K562 (cell line): ENCODE measurements at regions not wholly inside any gene's neighbourhood (a gene's known extent, or its start where the extent isn't known, plus 50 kb on each side); places are given as distances from the start of the nearest gene placed in this dataset.

ENCODE experiments used
- ATAC-seq: fragments of 200-7000 bp; cut with Tn5 transposase; 3 replicates; pipeline ENCODE4 v1.9.1; 2020; ENCODE audit warnings: moderate library complexity
- BruUV-seq: library from RNA; stranded (reverse); fragments of 400-500 nt; replicated peaks from 2 replicates; lab custom pipeline; 2021; lab: Mats Ljungman, UMichigan
- CTCF ChIA-PET: fragments of 300-600 bp; formaldehyde crosslinking; extraction: SDS; loops from one replicate; lab custom pipeline; 2021; ENCODE audit warnings: low intra/inter-chr PET ratio; lab: Yijun Ruan, JAX
- POLR2A ChIA-PET: fragments of 300-600, 350-650 bp; sonication (Branson Sonifier 250); formaldehyde crosslinking; extraction: SDS; loops from one replicate; lab custom pipeline; 2021; ENCODE audit warnings: antibody characterized with exemption, inconsistent platforms; lab: Yijun Ruan, JAX
- DNase-seq, 4 experiments: peaks; one replicate each; pipeline versions ENCODE4 v3.0.0 to v3.0.0-alpha.2; 2011 to 2018; ENCODE audit warnings: low spot score in 3 of 4, mixed read lengths in 3 of 4; ENCODE audit errors: extremely low read depth in 1 of 4
- FAIRE-seq: peaks from 2 replicates; lab custom pipeline; 2011; peaks lifted over from hg19 to GRCh38; lab: Jason Lieb, UNC
- H2AFZ ChIP-seq: 2 replicates; pipeline ENCODE4 v1.6.0; 2011; ENCODE audit warnings: low read depth, low read length, control low read depth, inconsistent platforms
- H3K27ac ChIP-seq: fragments of 200-600 bp; 3 replicates; pipeline ENCODE4 v1.8.0; 2011; ENCODE audit warnings: low read depth, mild to moderate bottlenecking, control low read depth, inconsistent platforms, low read length, moderate library complexity, mixed read lengths; ENCODE audit errors: extremely low read depth
- H3K27me3 ChIP-seq, 2 experiments: fragments of 300-600 bp in 1 of 2; 2 replicates in 1 of 2; 3 replicates in 1 of 2; pipeline versions ENCODE4 v1.6.0 to v1.8.0; 2011; ENCODE audit warnings: inconsistent platforms in 2 of 2, low read length in 2 of 2, mild to moderate bottlenecking in 1 of 2, mixed read lengths in 1 of 2, moderate library complexity in 1 of 2; ENCODE audit not compliant: control insufficient read depth in 2 of 2, insufficient read depth in 2 of 2
- H3K36me3 ChIP-seq: fragments of 300-600 bp; 3 replicates; pipeline ENCODE4 v1.8.0; 2011; ENCODE audit warnings: mild to moderate bottlenecking, low read length, inconsistent platforms; ENCODE audit not compliant: control insufficient read depth, insufficient read depth
- H3K4me1 ChIP-seq, 2 experiments: fragments of 200-600 bp in 1 of 2; replicated peaks in 1 of 2; 2 replicates in 1 of 2; 3 replicates in 1 of 2; pipeline versions ENCODE4 v1.5.1 to v1.8.0; 2011; ENCODE audit warnings: inconsistent platforms in 2 of 2, low read length in 2 of 2, mild to moderate bottlenecking in 1 of 2, mixed read lengths in 1 of 2, moderate library complexity in 1 of 2; ENCODE audit not compliant: control insufficient read depth in 2 of 2, insufficient read depth in 2 of 2
- H3K4me2 ChIP-seq: 2 replicates; pipeline ENCODE4 v1.6.1; 2011; ENCODE audit warnings: low read length, control low read depth, inconsistent platforms, mixed read lengths; ENCODE audit not compliant: insufficient read depth
- H3K4me3 ChIP-seq: fragments of 200-600 bp; sonication (generic), shearing (Covaris generic); 2 replicates; pipeline ENCODE4 v1.5.1; 2016; ENCODE audit warnings: control low read depth, inconsistent platforms
- H3K79me2 ChIP-seq: fragments of 200-600 bp; 3 replicates; pipeline ENCODE4 v1.8.0; 2011; ENCODE audit warnings: low read length, inconsistent platforms; ENCODE audit not compliant: control insufficient read depth, insufficient read depth
- H3K9ac ChIP-seq, 2 experiments: 2 replicates each; pipeline versions ENCODE4 v1.6.0 to v1.6.1; 2011; ENCODE audit warnings: low read depth in 2 of 2, low read length in 2 of 2, control low read depth in 1 of 2, inconsistent platforms in 1 of 2, mild to moderate bottlenecking in 1 of 2, mixed read lengths in 1 of 2; ENCODE audit not compliant: insufficient read depth in 1 of 2
- H3K9me1 ChIP-seq: one replicate; pipeline ENCODE4 v1.6.0; 2011; ENCODE audit warnings: inconsistent platforms, mild to moderate bottlenecking, low read length, moderate library complexity; ENCODE audit not compliant: control insufficient read depth, insufficient read depth
- H3K9me3 ChIP-seq: replicated peaks from 2 replicates; pipeline ENCODE4 v1.5.1; 2011; ENCODE audit warnings: low read depth, low read length, inconsistent platforms; ENCODE audit not compliant: control insufficient read depth, insufficient read depth
- H4K20me1 ChIP-seq: replicated peaks from 2 replicates; pipeline ENCODE4 v1.6.1; 2011; ENCODE audit warnings: low read length, inconsistent platforms, mixed read lengths; ENCODE audit not compliant: control insufficient read depth, insufficient read depth
- CSDE1 ChIP-seq, 2 experiments: fragments of 450-650 bp; IDR thresholded peaks; 2 replicates each; pipeline ENCODE4 v1.6.1; 2016; ENCODE audit warnings: mild to moderate bottlenecking in 1 of 2
- EWSR1 ChIP-seq: fragments of 450-650 bp; IDR thresholded peaks from 2 replicates; pipeline ENCODE4 v1.6.1; 2018; ENCODE audit warnings: borderline replicate concordance, mild to moderate bottlenecking, low read depth, moderate library complexity; ENCODE audit not compliant: partially characterized antibody
- HEY1 ChIP-seq: fragments of 250-450 bp; sonication (Bioruptor Pico); IDR thresholded peaks from 2 replicates; pipeline ENCODE4 v1.5.0; 2020; ENCODE audit warnings: mild to moderate bottlenecking, moderate library complexity, borderline replicate concordance
- NFE2L1 ChIP-seq: fragments of 450-650 bp; IDR thresholded peaks from 2 replicates; pipeline ENCODE4 v1.6.1; 2016; ENCODE audit warnings: missing genetic modification characterization, low read depth, mild to moderate bottlenecking, missing compliant biosample characterization, moderate library complexity, borderline replicate concordance
- NRF1 ChIP-seq, 2 experiments: fragments of 450-650 bp; IDR thresholded peaks in 1 of 2; conservative IDR thresholded peaks in 1 of 2; 2 replicates each; pipeline ENCODE4 v1.6.1; 2014; ENCODE audit warnings: mild to moderate bottlenecking in 2 of 2
- POLR2AphosphoS5 ChIP-seq: IDR thresholded peaks from 2 replicates; pipeline ENCODE4 v1.6.1; 2011; ENCODE audit warnings: mild to moderate bottlenecking, low read depth, low read length, moderate library complexity; ENCODE audit not compliant: control insufficient read depth, insufficient read depth
- RFX1 ChIP-seq: fragments of 450-650 bp; IDR thresholded peaks from 2 replicates; pipeline ENCODE4 v1.6.1; 2016; ENCODE audit warnings: mild to moderate bottlenecking, moderate library complexity
- SMAD1 ChIP-seq: fragments of 150-350 bp; IDR thresholded peaks from 2 replicates; pipeline ENCODE4 v1.6.1; 2014; ENCODE audit warnings: low read length, low read depth; ENCODE audit not compliant: partially characterized antibody
- TCFL5 ChIP-seq: fragments of 250-450 bp; sonication (Bioruptor Pico); conservative IDR thresholded peaks from 2 replicates; pipeline ENCODE4 v1.6.1; 2021; ENCODE audit warnings: mild to moderate bottlenecking, moderate library complexity, matching md5 sums
- U2AF1 ChIP-seq: fragments of 200-400 bp; formaldehyde crosslinking; optimal IDR thresholded peaks from 2 replicates; pipeline ENCODE3; 2017; ENCODE audit warnings: mild to moderate bottlenecking, low read depth, low read length, moderate library complexity
- WGBS: fragments of 100-300 bp; shearing (Covaris generic); methylation state at CpG from one replicate; pipeline ENCODE4 v1.1.6; 2016; ENCODE audit warnings: low coverage, mixed read lengths; ENCODE audit not compliant: insufficient coverage; ENCODE audit errors: missing lambda C conversion rate; 5-methylcytosine and 5-hydroxymethylcytosine counted together
- in situ Hi-C: fragments of 300-500 bp; cut with MboI; formaldehyde crosslinking; loops from 4 replicates; pipeline ENCODE4 v1.15.0; 2018; ENCODE audit warnings: inconsistent platforms, mixed read lengths
- intact Hi-C: fragments of 100-400 bp; cut with micrococcal nuclease; formaldehyde crosslinking; loops from 2 replicates; pipeline ENCODE4 v1.14.2; 2022
- TF ChIP-seq, protein P1 (sequence below), 2 experiments: fragments of 450-650 bp; conservative IDR thresholded peaks; 2 replicates each; pipeline ENCODE4 v1.6.1; 2017; ENCODE audit warnings: mild to moderate bottlenecking in 2 of 2, moderate library complexity in 2 of 2
- TF ChIP-seq, protein P2 (sequence below): IDR thresholded peaks from 2 replicates; pipeline ENCODE4 v1.6.1; 2011; ENCODE audit warnings: borderline replicate concordance, low read depth, mild to moderate bottlenecking, moderate library complexity, low read length; ENCODE audit not compliant: insufficient read depth, poor library complexity, severe bottlenecking
- TF ChIP-seq, protein P3 (sequence below): IDR thresholded peaks from 3 replicates; pipeline ENCODE4 v1.6.1; 2011; ENCODE audit warnings: borderline replicate concordance, mild to moderate bottlenecking, moderate library complexity; ENCODE audit not compliant: insufficient read length; ENCODE audit errors: extremely low read depth
- TF ChIP-seq, protein P4 (sequence below): fragments of 450-650 bp; formaldehyde crosslinking; IDR thresholded peaks from 2 replicates; pipeline ENCODE4 v1.4.0; 2022; ENCODE audit warnings: missing genetic modification characterization

DNA sequence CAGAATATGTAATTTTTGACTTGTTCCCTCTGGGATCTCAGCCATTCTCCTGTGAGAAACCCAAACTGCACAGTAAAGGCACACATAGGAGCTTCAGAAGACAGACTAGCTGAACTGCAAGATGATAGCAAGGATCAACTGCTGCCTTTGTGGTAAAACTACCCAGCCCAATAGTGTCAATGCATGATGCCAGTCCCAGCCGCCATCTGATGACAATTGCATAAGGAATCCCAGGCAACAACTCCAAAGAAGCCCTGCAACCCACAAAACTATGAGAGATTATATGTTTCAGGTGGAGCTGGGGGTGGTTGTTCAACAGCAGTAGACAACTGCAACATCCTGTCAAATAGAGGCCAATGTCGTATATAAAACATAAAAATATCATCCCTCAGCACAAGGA is 192.4 kb upstream of the ARPP21 start (continued):
- TF ChIP-seq, protein P1, sequence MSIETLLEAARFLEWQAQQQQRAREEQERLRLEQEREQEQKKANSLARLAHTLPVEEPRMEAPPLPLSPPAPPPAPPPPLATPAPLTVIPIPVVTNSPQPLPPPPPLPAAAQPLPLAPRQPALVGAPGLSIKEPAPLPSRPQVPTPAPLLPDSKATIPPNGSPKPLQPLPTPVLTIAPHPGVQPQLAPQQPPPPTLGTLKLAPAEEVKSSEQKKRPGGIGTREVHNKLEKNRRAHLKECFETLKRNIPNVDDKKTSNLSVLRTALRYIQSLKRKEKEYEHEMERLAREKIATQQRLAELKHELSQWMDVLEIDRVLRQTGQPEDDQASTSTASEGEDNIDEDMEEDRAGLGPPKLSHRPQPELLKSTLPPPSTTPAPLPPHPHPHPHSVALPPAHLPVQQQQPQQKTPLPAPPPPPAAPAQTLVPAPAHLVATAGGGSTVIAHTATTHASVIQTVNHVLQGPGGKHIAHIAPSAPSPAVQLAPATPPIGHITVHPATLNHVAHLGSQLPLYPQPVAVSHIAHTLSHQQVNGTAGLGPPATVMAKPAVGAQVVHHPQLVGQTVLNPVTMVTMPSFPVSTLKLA (conservative IDR thresholded peaks at IDR 0.05) = no peak
- no peak for TF ChIP-seq SMAD1
- no peak for TF ChIP-seq RFX1
- no peak for TF ChIP-seq CSDE1 (IDR thresholded peaks at IDR 0.05)
- no peak for TF ChIP-seq TCFL5 (CRISPR knock-in tag)
- TF ChIP-seq, protein P2, sequence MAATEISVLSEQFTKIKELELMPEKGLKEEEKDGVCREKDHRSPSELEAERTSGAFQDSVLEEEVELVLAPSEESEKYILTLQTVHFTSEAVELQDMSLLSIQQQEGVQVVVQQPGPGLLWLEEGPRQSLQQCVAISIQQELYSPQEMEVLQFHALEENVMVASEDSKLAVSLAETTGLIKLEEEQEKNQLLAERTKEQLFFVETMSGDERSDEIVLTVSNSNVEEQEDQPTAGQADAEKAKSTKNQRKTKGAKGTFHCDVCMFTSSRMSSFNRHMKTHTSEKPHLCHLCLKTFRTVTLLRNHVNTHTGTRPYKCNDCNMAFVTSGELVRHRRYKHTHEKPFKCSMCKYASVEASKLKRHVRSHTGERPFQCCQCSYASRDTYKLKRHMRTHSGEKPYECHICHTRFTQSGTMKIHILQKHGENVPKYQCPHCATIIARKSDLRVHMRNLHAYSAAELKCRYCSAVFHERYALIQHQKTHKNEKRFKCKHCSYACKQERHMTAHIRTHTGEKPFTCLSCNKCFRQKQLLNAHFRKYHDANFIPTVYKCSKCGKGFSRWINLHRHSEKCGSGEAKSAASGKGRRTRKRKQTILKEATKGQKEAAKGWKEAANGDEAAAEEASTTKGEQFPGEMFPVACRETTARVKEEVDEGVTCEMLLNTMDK = no peak
- TF ChIP-seq EWSR1 = no peak

DNA sequence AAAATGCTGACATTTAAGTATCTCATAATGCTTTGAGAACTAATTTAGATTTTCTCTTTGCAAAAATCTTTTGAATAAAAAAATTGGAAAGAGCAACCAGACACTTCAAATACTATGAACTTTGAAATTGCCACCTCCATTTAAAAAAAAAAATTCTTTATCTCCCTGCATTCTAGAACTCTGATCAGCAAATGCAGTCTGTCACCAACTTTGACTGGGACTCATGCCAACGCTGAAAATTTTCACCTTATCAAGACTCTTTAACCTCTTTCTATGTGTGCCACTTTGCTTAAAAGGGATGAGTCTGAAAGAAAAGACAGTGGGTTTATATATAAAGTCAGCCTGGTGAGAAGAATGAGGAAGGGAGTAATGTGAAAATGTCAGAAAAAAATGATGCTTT is 191.2 kb upstream of the ARPP21 start:
- H3K4me2 ChIP-seq = no peak overlapping the region
- H3K4me3 ChIP-seq = no peak overlapping the region
- ChIA-PET POLR2A (no interaction called here), CTCF (no interaction called here)
- no peak overlapping the region for H3K27ac ChIP-seq
- intact Hi-C loops = no loop called here
- FAIRE-seq = no peak
- H3K9me1 ChIP-seq = no peaks in the 10 kb centered on the region
- H3K79me2 ChIP-seq = no peaks in the 10 kb centered on the region
- H4K20me1 ChIP-seq = no peaks in the 10 kb centered on the region
- H3K4me1 ChIP-seq = no peaks in the 10 kb centered on the region
- no peaks in the 10 kb centered on the region for H3K27me3 ChIP-seq
- in situ Hi-C loops = no loop called here
- BruUV-seq = no TSS peak
- no peak for DNase-seq
- no peak overlapping the region for H2AFZ ChIP-seq
- no peak overlapping the region for H3K9ac ChIP-seq
- WGBS = 0% methylated on average over 1 of the region's 1 CpG
- H3K9me3 ChIP-seq = peaks cover 3% of the 10 kb centered on the region; the same call in 1 of the 2 replicates
- no peak for ATAC-seq
- no peaks in the 10 kb centered on the region for H3K36me3 ChIP-seq
- TF ChIP-seq NRF1 (conservative IDR thresholded peaks at IDR 0.05 in 1 of 2, IDR thresholded peaks at IDR 0.05 in 1 of 2) (no peak), HEY1 (CRISPR knock-in tag) (no peak), U2AF1 (no peak), NFE2L1 (tag) (no peak), POLR2AphosphoS5 (no peak)
- TF ChIP-seq, protein P3, sequence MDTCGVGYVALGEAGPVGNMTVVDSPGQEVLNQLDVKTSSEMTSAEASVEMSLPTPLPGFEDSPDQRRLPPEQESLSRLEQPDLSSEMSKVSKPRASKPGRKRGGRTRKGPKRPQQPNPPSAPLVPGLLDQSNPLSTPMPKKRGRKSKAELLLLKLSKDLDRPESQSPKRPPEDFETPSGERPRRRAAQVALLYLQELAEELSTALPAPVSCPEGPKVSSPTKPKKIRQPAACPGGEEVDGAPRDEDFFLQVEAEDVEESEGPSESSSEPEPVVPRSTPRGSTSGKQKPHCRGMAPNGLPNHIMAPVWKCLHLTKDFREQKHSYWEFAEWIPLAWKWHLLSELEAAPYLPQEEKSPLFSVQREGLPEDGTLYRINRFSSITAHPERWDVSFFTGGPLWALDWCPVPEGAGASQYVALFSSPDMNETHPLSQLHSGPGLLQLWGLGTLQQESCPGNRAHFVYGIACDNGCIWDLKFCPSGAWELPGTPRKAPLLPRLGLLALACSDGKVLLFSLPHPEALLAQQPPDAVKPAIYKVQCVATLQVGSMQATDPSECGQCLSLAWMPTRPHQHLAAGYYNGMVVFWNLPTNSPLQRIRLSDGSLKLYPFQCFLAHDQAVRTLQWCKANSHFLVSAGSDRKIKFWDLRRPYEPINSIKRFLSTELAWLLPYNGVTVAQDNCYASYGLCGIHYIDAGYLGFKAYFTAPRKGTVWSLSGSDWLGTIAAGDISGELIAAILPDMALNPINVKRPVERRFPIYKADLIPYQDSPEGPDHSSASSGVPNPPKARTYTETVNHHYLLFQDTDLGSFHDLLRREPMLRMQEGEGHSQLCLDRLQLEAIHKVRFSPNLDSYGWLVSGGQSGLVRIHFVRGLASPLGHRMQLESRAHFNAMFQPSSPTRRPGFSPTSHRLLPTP = no peak
- TF ChIP-seq, protein P4, sequence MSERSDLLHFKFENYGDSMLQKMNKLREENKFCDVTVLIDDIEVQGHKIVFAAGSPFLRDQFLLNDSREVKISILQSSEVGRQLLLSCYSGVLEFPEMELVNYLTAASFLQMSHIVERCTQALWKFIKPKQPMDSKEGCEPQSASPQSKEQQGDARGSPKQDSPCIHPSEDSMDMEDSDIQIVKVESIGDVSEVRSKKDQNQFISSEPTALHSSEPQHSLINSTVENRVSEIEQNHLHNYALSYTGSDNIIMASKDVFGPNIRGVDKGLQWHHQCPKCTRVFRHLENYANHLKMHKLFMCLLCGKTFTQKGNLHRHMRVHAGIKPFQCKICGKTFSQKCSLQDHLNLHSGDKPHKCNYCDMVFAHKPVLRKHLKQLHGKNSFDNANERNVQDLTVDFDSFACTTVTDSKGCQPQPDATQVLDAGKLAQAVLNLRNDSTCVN (CRISPR knock-in tag) = no peak
